Dermis microvascular lymphatic vessel endothelial cell (primary cell): ENCODE measurements at regions not wholly inside any gene's neighbourhood (a gene's known extent, or its start where the extent isn't known, plus 50 kb on each side); places are given as distances from the start of the nearest gene placed in this dataset.
"Not testable (repeated sequence)": the region's sequence is repeated elsewhere in the genome, so short reads cannot be mapped to it uniquely, and the experiment has no call there.

Source experiments
- DNase-seq, 2 donors: peaks; one replicate each; pipeline versions ENCODE4 v3.0.0 to v3.0.0-alpha.2; 2010; ENCODE audit warnings: low read depth in 2 of 2

DNA sequence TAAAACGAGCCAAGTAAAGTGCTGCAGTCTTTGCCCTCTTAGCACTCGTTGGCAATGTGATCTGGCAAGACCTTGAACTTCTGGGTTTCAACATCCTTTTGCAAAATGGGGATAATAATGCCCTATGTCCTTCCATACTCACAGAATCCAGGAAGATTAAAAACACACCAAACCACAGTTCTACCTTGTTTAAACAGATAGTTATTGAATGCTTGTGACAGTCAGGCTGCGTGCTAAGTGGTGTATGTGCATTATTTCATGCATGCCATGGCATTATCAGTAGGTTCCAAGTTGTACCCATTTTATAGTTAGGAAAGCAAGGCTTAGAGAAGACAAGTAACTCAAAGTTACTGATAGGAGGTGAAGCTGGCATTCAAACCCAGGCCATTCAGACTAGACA lies 308.6 kb upstream of the PROX1 start:
- DNase-seq: no peak

- no peak for DNase-seq
Measured at GRCh38 chr1:213680677-213681325, 307.0 kb upstream of the PROX1 start.

DNA sequence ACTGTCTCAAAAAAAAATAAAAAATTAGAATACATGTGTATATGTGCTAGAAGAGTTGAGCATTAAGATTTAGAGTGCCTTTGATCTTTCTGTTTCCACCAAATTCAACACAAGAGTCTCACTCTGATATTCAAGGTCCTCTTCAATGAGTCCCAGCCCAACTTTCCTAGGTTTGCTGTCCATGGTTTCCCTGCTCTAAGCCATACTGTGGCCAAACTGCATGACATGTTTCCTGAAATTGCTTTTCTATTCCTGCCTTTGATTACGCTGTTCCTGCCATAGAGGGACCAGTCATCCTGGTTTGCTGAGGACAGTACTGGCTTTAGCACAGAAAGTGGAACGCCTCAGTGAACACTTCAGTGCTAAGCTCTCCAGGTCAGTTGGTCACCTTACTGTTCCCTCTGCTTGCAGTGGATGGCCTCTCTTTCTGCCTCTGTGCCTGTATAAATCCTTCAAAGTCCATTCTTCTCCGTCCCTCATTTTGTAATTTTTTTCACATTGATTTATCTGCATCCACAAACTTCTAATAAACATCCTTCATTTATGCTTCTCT lies 305.9 kb upstream of the PROX1 start:
- DNase-seq: no peak

- no peak for DNase-seq
Measured at GRCh38 chr1:213683529-213683928, 304.2 kb upstream of the PROX1 start.

DNA sequence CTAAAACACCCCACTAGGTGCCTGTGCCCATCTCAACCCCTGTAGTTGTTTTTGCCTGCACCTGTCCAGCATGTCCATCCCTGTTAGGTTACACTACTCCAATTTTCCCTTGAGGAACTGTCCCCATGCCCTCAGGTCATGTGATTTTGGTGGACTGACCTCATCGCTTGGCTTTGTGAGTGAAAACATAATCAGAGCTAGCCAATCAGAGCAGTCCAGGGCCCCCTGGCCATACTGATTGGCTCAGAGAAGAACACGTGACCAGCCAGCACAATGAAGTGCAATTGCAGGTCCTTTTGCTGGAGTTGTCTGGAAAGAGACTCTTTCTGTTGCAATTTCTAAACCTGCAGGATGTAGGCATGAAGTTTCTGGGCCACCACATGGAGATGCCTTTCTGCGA lies 303.3 kb upstream of the PROX1 start:
- no peak for DNase-seq

GRCh38 chr1:213685992-213686582 lies 301.7 kb upstream of the PROX1 start:
- DNase-seq: no peak

DNA sequence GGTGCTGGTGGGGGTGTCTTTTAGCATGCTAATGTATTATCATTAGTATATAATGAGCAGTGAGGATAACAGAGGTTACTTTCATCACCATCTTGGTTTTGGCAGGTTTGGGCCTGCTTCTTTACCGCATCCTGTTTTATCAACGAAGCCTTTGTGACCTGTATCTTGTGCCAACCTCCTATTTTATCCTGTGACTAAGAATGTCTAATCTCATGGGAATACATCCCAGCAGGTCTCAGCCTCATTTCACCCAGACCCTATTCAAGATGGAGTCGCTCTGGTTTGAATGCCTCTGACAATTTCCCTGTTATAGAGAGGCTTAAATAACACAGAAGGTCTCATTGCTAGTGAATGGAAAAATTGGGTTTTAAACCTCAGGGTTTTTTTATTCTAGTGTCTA lies 300.8 kb upstream of the PROX1 start:
- no peak for DNase-seq

DNA sequence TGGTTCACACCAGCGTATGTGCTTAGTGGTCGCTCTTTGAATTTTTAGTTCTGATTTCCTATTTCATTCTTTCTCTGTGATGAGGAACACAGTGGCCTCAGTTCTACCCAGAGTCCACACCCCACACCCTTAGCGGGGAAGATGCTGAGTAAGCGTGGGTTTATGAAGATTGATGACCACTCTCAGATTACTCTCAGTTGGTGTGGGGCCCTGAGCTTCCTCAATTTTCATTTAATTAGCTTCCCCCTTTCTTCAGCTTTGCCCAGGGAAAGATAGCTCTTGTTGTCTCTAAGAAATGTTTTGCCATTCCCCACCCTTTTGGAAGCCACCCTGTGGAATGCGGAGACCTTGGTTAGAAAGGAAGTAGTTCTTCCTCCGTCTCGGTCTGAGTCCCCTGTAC lies 299.9 kb upstream of the PROX1 start:
- no peak for DNase-seq

- DNase-seq: no peak
Measured at GRCh38 chr1:213688655-213689054, 299.1 kb upstream of the PROX1 start.

DNA sequence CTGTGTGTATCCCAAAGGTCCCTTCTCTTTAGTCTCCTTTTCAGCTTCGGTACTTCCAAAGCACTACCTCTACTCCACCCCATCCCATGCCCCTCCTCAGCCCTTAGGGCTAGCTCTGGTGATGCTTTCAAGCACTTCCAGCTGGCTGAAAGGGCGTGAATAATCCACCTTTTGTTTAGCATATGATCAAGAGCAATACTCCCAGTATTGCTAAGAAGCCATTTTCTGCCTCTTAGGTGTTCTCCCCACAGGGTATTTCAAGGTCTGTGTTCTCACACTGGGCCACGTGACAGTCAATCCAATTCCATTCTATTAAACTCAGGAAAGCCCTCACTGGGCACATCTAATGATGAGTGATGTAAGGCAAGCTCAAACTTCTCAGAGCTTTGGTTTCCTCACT lies 298.5 kb upstream of the PROX1 start:
- no peak for DNase-seq

DNA sequence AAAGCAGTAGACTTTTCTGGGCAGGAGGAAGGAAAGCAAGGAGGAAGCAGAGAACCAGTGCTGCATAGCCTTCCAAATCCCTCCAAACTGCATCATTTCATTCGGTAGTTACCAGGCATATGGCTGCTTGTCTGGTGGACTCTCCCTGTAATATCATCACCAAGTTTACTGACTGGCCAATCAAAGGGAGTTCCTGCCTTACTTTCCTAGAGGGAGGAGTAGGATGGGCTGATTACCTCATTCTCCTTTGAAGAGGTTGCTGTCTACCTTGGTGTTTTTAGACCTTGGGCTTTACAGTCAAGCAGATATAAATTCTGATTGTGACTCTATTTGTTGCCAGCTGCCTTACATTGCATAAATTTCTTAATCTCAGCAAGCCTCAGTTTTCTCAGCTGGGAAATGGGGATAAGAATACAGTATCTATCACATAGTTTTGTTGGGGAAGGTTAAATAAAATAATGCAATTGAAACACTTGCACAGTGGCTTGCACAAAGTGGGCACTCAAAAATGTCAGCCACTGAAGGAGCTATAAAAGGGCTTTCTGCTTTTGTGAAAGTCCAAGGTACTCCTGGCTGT lies 297.3 kb upstream of the PROX1 start:
- DNase-seq: no peak

DNA sequence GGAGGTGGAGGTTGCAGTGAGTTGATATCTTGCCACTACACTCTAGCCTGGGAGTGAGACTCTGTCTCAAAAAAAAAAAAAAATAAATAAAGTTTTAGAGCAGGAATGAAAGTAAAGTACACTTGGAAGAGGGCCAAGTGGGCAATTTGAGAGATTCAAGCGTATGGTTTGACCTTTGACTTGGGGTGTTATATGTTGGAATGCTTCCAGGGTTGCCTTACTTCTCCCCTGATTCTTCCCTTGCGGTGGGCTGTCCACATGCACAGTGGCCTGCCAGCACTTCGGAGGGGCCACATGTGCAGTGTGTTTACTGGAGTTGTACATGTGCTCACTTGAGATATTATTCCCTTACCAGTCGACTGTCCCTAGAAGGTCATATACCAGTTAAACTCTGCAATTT lies 295.5 kb upstream of the PROX1 start:
- DNase-seq: no peak

GRCh38 chr1:213693864-213694263 lies 293.9 kb upstream of the PROX1 start:
- DNase-seq: no peak

GRCh38 chr1:213697192-213697802 lies 290.5 kb upstream of the PROX1 start:
- no peak for DNase-seq

- DNase-seq: no peak
Measured at GRCh38 chr1:213698092-213698702, 289.6 kb upstream of the PROX1 start.

DNA sequence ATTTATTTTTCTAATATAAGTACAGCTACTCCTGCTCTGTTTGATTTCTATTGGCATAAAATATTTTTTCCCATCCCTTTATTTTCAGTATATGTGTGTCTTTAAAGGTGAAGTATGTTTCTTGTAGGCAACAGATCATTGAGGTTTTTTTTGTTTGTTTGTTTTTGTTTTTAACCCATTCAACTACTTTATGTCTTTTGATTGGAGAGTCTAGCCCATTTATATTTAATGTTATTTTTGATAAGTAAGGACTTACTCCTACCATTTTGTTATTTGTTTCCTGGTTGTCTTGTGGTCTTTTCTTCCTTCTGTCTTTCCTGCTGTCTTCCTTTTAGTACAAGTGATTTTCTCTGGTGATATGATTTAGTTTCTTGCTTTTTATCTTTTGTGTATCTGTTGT lies 285.1 kb upstream of the PROX1 start:
- no peak for DNase-seq

DNA sequence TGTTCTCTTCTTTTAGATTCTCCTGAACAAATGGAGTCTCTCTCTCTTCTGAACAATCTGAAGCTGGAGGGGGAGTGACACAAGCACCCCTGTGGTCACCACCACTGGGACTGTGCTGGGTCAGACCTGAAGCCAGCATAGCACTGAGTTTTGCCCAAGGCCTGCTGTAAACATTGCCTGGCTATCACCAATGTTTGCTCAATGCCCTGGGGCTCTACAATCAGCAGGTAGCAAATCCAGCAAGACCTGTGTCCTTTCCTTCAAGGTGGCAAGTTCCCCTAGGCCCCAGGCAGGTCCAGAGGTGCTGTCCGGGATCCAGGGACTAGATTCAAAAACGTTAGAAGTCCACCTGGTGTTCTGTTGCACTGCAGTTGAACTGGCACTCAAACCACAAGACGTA lies 282.8 kb upstream of the PROX1 start:
- no peak for DNase-seq

DNA sequence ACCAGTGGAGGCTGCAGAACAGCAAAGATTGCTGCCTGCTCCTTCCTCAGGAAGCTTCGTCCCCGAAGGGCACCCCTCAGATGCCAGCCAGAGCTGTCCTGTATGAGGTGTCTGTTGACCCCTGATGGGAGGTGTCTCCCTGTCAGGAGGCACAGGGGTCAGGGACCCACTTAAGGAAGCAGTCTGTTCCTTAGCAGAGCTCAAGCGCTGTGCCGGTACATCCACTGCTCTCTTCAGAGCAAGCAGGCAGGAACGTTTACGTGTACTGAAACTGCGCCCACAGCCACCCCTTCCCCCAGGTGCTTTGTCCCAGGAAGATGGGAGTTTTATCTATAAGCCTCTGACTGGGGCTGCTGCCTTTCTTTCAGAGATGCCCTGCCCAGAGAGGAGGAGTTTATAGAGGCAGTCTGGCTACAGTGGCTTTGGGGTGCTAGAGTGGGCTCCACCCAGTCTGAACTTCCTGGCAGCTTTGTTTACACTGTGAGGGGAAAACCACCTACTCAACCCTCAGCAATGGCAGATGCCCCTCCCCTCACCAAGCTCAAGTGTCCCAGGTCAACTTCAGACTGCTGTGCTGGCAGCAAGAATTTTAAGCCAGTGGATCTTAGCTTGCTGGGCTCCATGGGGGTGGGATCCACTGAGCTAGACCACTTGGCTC lies 275.8 kb upstream of the PROX1 start:
- not testable (repeated sequence) for DNase-seq

- no peak for DNase-seq
Measured at GRCh38 chr1:213714645-213715044, 273.1 kb upstream of the PROX1 start.

GRCh38 chr1:213715182-213715581 lies 272.6 kb upstream of the PROX1 start:
- no peak for DNase-seq

DNA sequence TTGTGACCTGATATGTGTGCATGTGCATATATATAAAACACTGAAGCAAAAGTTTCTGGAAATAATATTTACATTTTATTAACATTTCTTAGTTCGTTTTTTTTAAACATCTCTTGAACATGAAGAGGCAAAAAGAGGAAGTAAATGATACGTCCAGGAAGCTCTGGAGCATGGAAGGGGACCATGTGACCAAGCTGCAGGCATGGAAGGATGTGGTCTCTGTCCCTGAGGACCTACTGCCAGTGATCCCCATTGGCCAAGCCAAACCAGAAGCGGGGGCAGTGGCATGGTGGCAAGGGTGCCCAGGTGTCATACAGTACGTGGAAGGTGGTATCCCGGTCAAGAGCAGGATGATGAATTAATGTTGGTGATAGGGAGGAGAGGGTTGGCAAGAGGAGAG lies 268.3 kb upstream of the PROX1 start:
- DNase-seq: no peak

GRCh38 chr1:213720032-213720431 lies 267.7 kb upstream of the PROX1 start:
- DNase-seq: no peak
